AG04450 (cell line): ENCODE measurements at regions not wholly inside any gene's neighbourhood (a gene's known extent, or its start where the extent isn't known, plus 50 kb on each side); places are given as distances from the start of the nearest gene placed in this dataset.
A peak's percentile ranks its signal among the peaks of the same experiment; 100 is the strongest.
"Not testable (repeated sequence)": the region's sequence is repeated elsewhere in the genome, so short reads cannot be mapped to it uniquely, and the experiment has no call there.

Experiments
- CTCF ChIA-PET: fragments of 300-600, 350-600 bp; formaldehyde crosslinking; extraction: SDS; loops from one replicate; lab custom pipeline; 2022; ENCODE audit warnings: antibody characterized with exemption, inconsistent platforms; lab: Charles Lee
- POLR2A ChIA-PET: fragments of 350-600 bp; formaldehyde crosslinking; extraction: SDS; loops from one replicate; lab custom pipeline; 2021; ENCODE audit warnings: antibody characterized with exemption, inconsistent platforms; lab: Yijun Ruan, JAX
- DNase-seq: peaks from one replicate; pipeline ENCODE4 v3.0.0-alpha.2; 2011; ENCODE audit warnings: low read depth, low spot score
- H3K27ac ChIP-seq: one replicate; pipeline ENCODE4 v1.5.1; 2012; ENCODE audit warnings: low read depth, low read length, control low read depth
- H3K27me3 ChIP-seq: one replicate; pipeline ENCODE4 v1.6.0; 2012; ENCODE audit warnings: low read length; ENCODE audit not compliant: control insufficient read depth, insufficient read depth
- H3K4me3 ChIP-seq: 2 replicates; pipeline ENCODE4 v1.5.1; 2011; ENCODE audit warnings: mild to moderate bottlenecking, low read depth, low read length, control low read depth
- H3K9me3 ChIP-seq: 2 replicates; pipeline ENCODE4 v1.5.1; 2012; ENCODE audit warnings: low read length; ENCODE audit not compliant: control insufficient read depth, insufficient read depth
- TF ChIP-seq, protein P1 (sequence below): IDR thresholded peaks from 2 replicates; pipeline ENCODE4 v1.5.1; 2011; ENCODE audit warnings: low read depth, low read length, control low read depth, inconsistent platforms

DNA sequence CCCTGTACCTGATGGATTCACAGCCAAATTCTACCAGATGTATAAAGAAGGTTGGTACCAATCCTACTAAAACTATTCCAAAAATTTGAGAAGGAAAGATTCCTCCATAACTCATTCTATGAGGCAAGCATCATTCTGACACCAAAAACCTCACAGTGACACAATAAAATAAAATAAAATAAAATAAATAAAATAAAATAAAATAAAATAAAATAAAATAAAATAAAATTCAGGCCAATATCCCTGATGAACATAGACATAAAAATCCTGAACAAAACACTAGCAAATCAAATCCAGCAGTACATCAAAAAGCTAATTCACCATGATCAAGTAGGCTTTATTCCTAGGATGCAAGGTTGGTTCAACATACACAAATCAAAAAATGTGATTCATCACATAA lies 108.1 kb downstream of the PROX1 start:
- H3K4me3 ChIP-seq, CTCF ChIA-PET, H3K27me3 ChIP-seq, POLR2A ChIA-PET, DNase-seq, H3K9me3 ChIP-seq, H3K27ac ChIP-seq: not testable (repeated sequence)

- Histone ChIP-seq H3K9me3 (peaks cover 5% of the 10 kb centered on the region; the same call in 1 of the 2 replicates), H3K27me3 (no peaks in the 10 kb centered on the region), H3K27ac (no peak overlapping the region), H3K4me3 (no peak overlapping the region)
- ChIA-PET CTCF (no interaction called here), POLR2A (no interaction called here)
- no peak for DNase-seq
- TF ChIP-seq, protein P1, sequence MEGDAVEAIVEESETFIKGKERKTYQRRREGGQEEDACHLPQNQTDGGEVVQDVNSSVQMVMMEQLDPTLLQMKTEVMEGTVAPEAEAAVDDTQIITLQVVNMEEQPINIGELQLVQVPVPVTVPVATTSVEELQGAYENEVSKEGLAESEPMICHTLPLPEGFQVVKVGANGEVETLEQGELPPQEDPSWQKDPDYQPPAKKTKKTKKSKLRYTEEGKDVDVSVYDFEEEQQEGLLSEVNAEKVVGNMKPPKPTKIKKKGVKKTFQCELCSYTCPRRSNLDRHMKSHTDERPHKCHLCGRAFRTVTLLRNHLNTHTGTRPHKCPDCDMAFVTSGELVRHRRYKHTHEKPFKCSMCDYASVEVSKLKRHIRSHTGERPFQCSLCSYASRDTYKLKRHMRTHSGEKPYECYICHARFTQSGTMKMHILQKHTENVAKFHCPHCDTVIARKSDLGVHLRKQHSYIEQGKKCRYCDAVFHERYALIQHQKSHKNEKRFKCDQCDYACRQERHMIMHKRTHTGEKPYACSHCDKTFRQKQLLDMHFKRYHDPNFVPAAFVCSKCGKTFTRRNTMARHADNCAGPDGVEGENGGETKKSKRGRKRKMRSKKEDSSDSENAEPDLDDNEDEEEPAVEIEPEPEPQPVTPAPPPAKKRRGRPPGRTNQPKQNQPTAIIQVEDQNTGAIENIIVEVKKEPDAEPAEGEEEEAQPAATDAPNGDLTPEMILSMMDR = no peak
Measured at GRCh38 chr1:214101246-214101645, 113.5 kb downstream of the PROX1 start.

GRCh38 chr1:214101828-214102227 lies 114.1 kb downstream of the PROX1 start:
- DNase-seq = no peak
- Histone ChIP-seq H3K4me3 (no peak overlapping the region), H3K9me3 (peaks cover 5% of the 10 kb centered on the region; the same call in 1 of the 2 replicates), H3K27ac (no peak overlapping the region), H3K27me3 (no peaks in the 10 kb centered on the region)
- ChIA-PET POLR2A (no interaction called here), CTCF (interaction anchor here (0.6 kb wide), 1 partner anchor 1430 kb away, joined by 3 read pairs; no protein-coding TSS in a partner anchor)
- TF ChIP-seq, protein P1 = no peak

DNA sequence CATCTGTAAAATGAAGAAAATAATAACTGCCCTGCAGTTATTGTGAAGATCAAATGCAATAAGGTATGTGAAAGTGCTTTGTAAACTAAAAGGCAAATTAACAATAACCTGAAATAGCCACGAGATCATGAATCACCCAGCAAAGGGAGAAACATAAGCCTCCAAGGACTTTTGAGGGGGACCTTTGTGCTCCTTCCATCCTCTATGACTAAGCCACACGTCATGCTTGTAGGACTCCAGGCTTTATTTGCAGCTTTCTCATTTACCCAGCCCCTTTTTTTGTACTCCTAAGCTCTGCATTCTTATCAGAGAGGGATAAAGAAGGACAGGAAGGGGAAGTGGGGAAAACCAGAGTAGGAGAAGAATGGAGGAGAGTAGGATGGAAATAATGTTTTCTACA lies 115.1 kb downstream of the PROX1 start:
- Histone ChIP-seq H3K9me3 (peaks cover 5% of the 10 kb centered on the region; the same call in 1 of the 2 replicates), H3K27ac (peak overlapping the region; percentile 74), H3K27me3 (no peaks in the 10 kb centered on the region), H3K4me3 (no peak overlapping the region)
- CTCF ChIA-PET = interaction anchor here (1.6 kb wide), 1 partner anchor 20 kb away, joined by 11 read pairs; no protein-coding TSS in a partner anchor
- peak; percentile 63 for DNase-seq
- POLR2A ChIA-PET = interaction anchor here (0.6 kb wide), 1 partner anchor 107 kb away, joined by 3 read pairs; no protein-coding TSS in a partner anchor
- TF ChIP-seq, protein P1 = no peak

DNA sequence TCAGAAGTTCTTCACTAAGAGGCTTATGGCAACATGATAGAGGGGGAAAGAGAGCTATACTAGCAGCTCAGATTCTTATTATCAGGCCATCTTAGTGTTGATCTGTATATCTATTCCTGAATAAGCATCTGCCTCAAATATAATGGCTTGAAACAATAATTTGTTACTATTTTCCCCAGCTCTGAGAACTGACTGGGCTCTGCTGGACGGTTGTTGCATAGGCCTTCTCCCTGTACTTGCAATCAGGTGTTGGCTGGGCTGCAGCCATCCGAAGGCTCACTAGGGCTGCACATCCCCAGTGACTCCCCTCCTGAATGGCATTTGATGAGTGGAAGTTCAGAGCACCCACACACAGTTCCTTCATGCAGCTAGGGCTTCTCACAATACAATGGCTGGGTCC lies 116.0 kb downstream of the PROX1 start:
- H3K27ac ChIP-seq = no peak overlapping the region
- DNase-seq = no peak
- ChIA-PET POLR2A (no interaction called here), CTCF (interaction anchor here (1.6 kb wide), 1 partner anchor 19 kb away, joined by 11 read pairs; no protein-coding TSS in a partner anchor)
- TF ChIP-seq, protein P1 = no peak
- peaks cover 5% of the 10 kb centered on the region; the same call in 1 of the 2 replicates for H3K9me3 ChIP-seq
- H3K4me3 ChIP-seq = no peak overlapping the region
- H3K27me3 ChIP-seq = no peaks in the 10 kb centered on the region
